IMR-90 (cell line): ENCODE measurements at regions not wholly inside any gene's neighbourhood (a gene's known extent, or its start where the extent isn't known, plus 50 kb on each side); places are given as distances from the start of the nearest gene placed in this dataset.

Experiments used
- ATAC-seq: fragments of 200-7000 bp; cut with Tn5 transposase; 2 replicates; pipeline ENCODE4 v1.9.1; 2020; ENCODE audit warnings: low read depth, mild to moderate bottlenecking, moderate library complexity
- BruUV-seq: library from RNA; stranded (reverse); fragments of 400-500 nt; replicated peaks from 2 replicates; lab custom pipeline; 2021; lab: Mats Ljungman, UMichigan
- CTCF ChIA-PET: fragments of 300-600 bp; formaldehyde crosslinking; extraction: SDS; loops from one replicate; lab custom pipeline; 2021; ENCODE audit warnings: antibody characterized with exemption; lab: Yijun Ruan, JAX
- POLR2A ChIA-PET: fragments of 300-600 bp; sonication (Branson Sonifier 250); formaldehyde crosslinking; loops from one replicate; lab custom pipeline; 2022; ENCODE audit warnings: antibody characterized with exemption; ENCODE audit not compliant: unreplicated experiment; lab: Charles Lee
- DNase-seq: peaks from one replicate; pipeline ENCODE4 v3.0.0; 2013
- H2AFZ ChIP-seq: replicated peaks from 2 replicates; pipeline ENCODE3; 2013; ENCODE audit warnings: low read length, mild to moderate bottlenecking; ENCODE audit not compliant: poor library complexity
- H2AK5ac ChIP-seq: 2 replicates; pipeline ENCODE4 v1.6.1; 2013; ENCODE audit warnings: low read depth, low read length, inconsistent platforms
- H2AK9ac ChIP-seq: replicated peaks from 2 replicates; pipeline ENCODE3; 2013; ENCODE audit warnings: mild to moderate bottlenecking, low read depth, low read length, moderate library complexity; ENCODE audit not compliant: poor library complexity
- H2BK120ac ChIP-seq: 2 replicates; pipeline ENCODE4 v1.6.1; 2013; ENCODE audit warnings: low read depth, low read length, inconsistent platforms
- H2BK15ac ChIP-seq: 3 replicates; pipeline ENCODE4 v1.6.1; 2013; ENCODE audit warnings: low read depth, low read length, inconsistent platforms
- H2BK20ac ChIP-seq: 2 replicates; pipeline ENCODE4 v1.6.1; 2013; ENCODE audit warnings: low read depth, mild to moderate bottlenecking, inconsistent platforms, low read length, moderate library complexity
- H2BK5ac ChIP-seq: 2 replicates; pipeline ENCODE4 v1.6.1; 2013; ENCODE audit warnings: mild to moderate bottlenecking, low read depth, low read length, inconsistent platforms; ENCODE audit not compliant: poor library complexity, severe bottlenecking
- H3K14ac ChIP-seq: replicated peaks from 2 replicates; pipeline ENCODE4 v1.6.1; 2013; ENCODE audit warnings: low read depth, low read length, inconsistent platforms
- H3K18ac ChIP-seq: 2 replicates; pipeline ENCODE4 v1.6.1; 2013; ENCODE audit warnings: low read depth, low read length, control low read depth
- H3K23ac ChIP-seq: 2 replicates; pipeline ENCODE4 v1.6.1; 2013; ENCODE audit warnings: low read depth, low read length, inconsistent platforms
- H3K27ac ChIP-seq: 2 replicates; pipeline ENCODE4 v1.5.1; 2013; ENCODE audit warnings: mild to moderate bottlenecking, control low read depth, low read length; ENCODE audit not compliant: insufficient read depth
- H3K27me3 ChIP-seq: 2 replicates; pipeline ENCODE4 v1.6.1; 2013; ENCODE audit warnings: low read length; ENCODE audit not compliant: control insufficient read depth, insufficient read depth
- H3K36me3 ChIP-seq: 2 replicates; pipeline ENCODE4 v1.6.1; 2013; ENCODE audit warnings: low read length, mixed read lengths; ENCODE audit not compliant: control insufficient read depth, insufficient read depth
- H3K4ac ChIP-seq: 2 replicates; pipeline ENCODE4 v1.6.1; 2013; ENCODE audit warnings: low read depth, low read length, inconsistent platforms
- H3K4me1 ChIP-seq: 2 replicates; pipeline ENCODE4 v1.6.1; 2013; ENCODE audit warnings: low read length, mixed read lengths; ENCODE audit not compliant: control insufficient read depth, insufficient read depth
- H3K4me2 ChIP-seq: 2 replicates; pipeline ENCODE4 v1.6.1; 2013; ENCODE audit warnings: low read depth, mild to moderate bottlenecking, control low read depth, low read length, moderate library complexity
- H3K4me3 ChIP-seq: 2 replicates; pipeline ENCODE4 v1.5.1; 2013; ENCODE audit warnings: low read depth, mild to moderate bottlenecking, control low read depth, low read length, moderate library complexity; ENCODE audit not compliant: insufficient read depth
- H3K56ac ChIP-seq: 2 replicates; pipeline ENCODE4 v1.6.1; 2013; ENCODE audit warnings: low read length, inconsistent platforms; ENCODE audit not compliant: insufficient read depth; ENCODE audit errors: extremely low read depth
- H3K79me1 ChIP-seq, 2 experiments: 2 replicates each; pipeline ENCODE4 v1.6.1; 2013; ENCODE audit warnings: low read length in 2 of 2, inconsistent platforms in 1 of 2, low read depth in 1 of 2
- H3K9ac ChIP-seq: 2 replicates; pipeline ENCODE4 v1.6.1; 2013; ENCODE audit warnings: low read depth, low read length, control low read depth
- H3K9me1 ChIP-seq: 2 replicates; pipeline ENCODE4 v1.6.1; 2013; ENCODE audit warnings: low read length, inconsistent platforms; ENCODE audit not compliant: insufficient read depth
- H3K9me3 ChIP-seq: 2 replicates; pipeline ENCODE4 v1.6.1; 2013; ENCODE audit warnings: low read length; ENCODE audit not compliant: control insufficient read depth, insufficient read depth
- H4K20me1 ChIP-seq: 2 replicates; pipeline ENCODE4 v1.6.1; 2013; ENCODE audit warnings: low read length, inconsistent platforms; ENCODE audit not compliant: insufficient read depth
- H4K5ac ChIP-seq: 2 replicates; pipeline ENCODE4 v1.6.1; 2013; ENCODE audit warnings: mild to moderate bottlenecking, low read depth, low read length, control low read depth
- H4K8ac ChIP-seq, 2 experiments: 2 replicates each; pipeline ENCODE4 v1.6.1; 2013; ENCODE audit warnings: low read depth in 2 of 2, low read length in 2 of 2, control low read depth in 1 of 2, inconsistent platforms in 1 of 2
- H4K91ac ChIP-seq: 2 replicates; pipeline ENCODE4 v1.6.1; 2013; ENCODE audit warnings: low read depth, low read length, inconsistent platforms; ENCODE audit not compliant: insufficient read depth
- BHLHE40 ChIP-seq: fragments of 150-350 bp; IDR thresholded peaks from 2 replicates; pipeline ENCODE4 v1.6.1; 2016; ENCODE audit warnings: mild to moderate bottlenecking, low read depth, low read length
- CHD1 ChIP-seq: IDR thresholded peaks from 2 replicates; pipeline ENCODE4 v1.6.1; 2012; ENCODE audit warnings: low read depth, low read length, improper control_type of control experiment
- FOS ChIP-seq: fragments of 150-350 bp; IDR thresholded peaks from 2 replicates; pipeline ENCODE4 v1.6.1; 2016; ENCODE audit warnings: low read depth, low read length
- MXI1 ChIP-seq: IDR thresholded peaks from 2 replicates; pipeline ENCODE4 v1.6.1; 2012; ENCODE audit warnings: low read depth, mild to moderate bottlenecking, low read length, moderate library complexity, borderline replicate concordance
- POLR2A ChIP-seq: IDR thresholded peaks from 2 replicates; pipeline ENCODE4 v1.6.1; 2012; ENCODE audit warnings: mild to moderate bottlenecking, low read depth, low read length
- RAD21 ChIP-seq: IDR thresholded peaks from 2 replicates; pipeline ENCODE4 v1.6.1; 2012; ENCODE audit warnings: low read length, improper control_type of control experiment
- RFX5 ChIP-seq: IDR thresholded peaks from 2 replicates; pipeline ENCODE4 v1.8.0; 2012; ENCODE audit warnings: low read depth, mild to moderate bottlenecking, low read length, moderate library complexity
- SMC3 ChIP-seq: fragments of 150-350 bp; IDR thresholded peaks from 2 replicates; pipeline ENCODE4 v1.6.1; 2016; ENCODE audit warnings: low read depth, mild to moderate bottlenecking, antibody characterized with exemption, low read length, moderate library complexity
- WGBS, 2 experiments: methylation state at CpG; one replicate each; pipeline versions ENCODE4 v1.1.5 to v1.1.7; 2013; ENCODE audit warnings: missing lambda C conversion rate in 2 of 2; ENCODE audit not compliant: insufficient read length in 1 of 2; ENCODE audit errors: extremely low coverage in 2 of 2; 5-methylcytosine and 5-hydroxymethylcytosine counted together
- dilution Hi-C: fragments of 300-500 bp; cut with HindIII; formaldehyde crosslinking; loops from one replicate; pipeline ENCODE4 v1.14.3; 2018; ENCODE audit warnings: low sequenced_read_pairs; ENCODE audit not compliant: unreplicated experiment
- in situ Hi-C: fragments of 300-500 bp; cut with MboI; formaldehyde crosslinking; loops from 3 replicates; pipeline ENCODE4 v1.14.3; 2019; ENCODE audit warnings: low sequenced_read_pairs, inconsistent platforms, mixed read lengths
- intact Hi-C: fragments of 100-400 bp; cut with micrococcal nuclease; formaldehyde crosslinking; loops from 2 replicates; pipeline ENCODE4 v1.10.0; 2022
- TF ChIP-seq, protein P1 (sequence below): conservative IDR thresholded peaks from 2 replicates; pipeline ENCODE4 v1.5.1; 2012; ENCODE audit warnings: mild to moderate bottlenecking, low read depth, low read length, improper control_type of control experiment

DNA sequence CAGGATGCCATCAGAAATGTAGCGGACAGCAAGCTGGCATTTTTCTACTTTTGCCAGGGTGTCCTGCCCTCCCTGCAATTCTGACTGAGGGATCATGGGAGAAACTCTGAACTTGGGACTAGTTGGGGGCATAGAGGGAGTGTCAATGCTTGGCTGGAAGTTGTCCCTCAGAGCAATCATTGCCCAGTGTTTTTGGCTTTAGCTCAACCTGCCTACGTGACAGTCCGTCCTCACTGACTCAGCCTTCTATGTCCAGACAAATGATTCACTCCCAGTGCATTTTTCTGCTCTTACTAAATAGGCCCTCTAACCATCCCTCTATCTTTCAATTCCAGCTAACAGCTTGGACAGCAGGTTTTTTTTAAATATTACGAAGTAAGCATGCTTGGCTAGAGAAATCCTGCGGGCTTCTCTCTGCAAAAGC lies 627.4 kb downstream of the TLR4 start:
- DNase-seq (no peak), ATAC-seq (no peak)
- Histone ChIP-seq H4K20me1 (no peaks in the 10 kb centered on the region), H4K5ac (no peak overlapping the region), H3K4me2 (no peak overlapping the region), H3K9ac (no peak overlapping the region), H3K27me3 (no peaks in the 10 kb centered on the region), H3K23ac (no peak overlapping the region), H2AK5ac (no peak overlapping the region), H2BK120ac (no peak overlapping the region), H4K8ac (no peak overlapping the region), H3K4me1 (no peaks in the 10 kb centered on the region), H3K4me3 (no peak overlapping the region), H4K91ac (no peak overlapping the region), H3K27ac (no peak overlapping the region), H2AFZ (no peak overlapping the region), H3K9me1 (no peaks in the 10 kb centered on the region), H3K56ac (no peak overlapping the region), H2BK5ac (no peak overlapping the region), H2BK15ac (no peak overlapping the region), H3K9me3 (peaks cover 8% of the 10 kb centered on the region), H3K14ac (no peak overlapping the region), H3K36me3 (no peaks in the 10 kb centered on the region), H3K4ac (no peak overlapping the region), H3K79me1 (no peaks in the 10 kb centered on the region), H2AK9ac (no peak overlapping the region), H2BK20ac (no peak overlapping the region), H3K18ac (no peak overlapping the region)
- intact Hi-C loops, result no loop called here
- dilution Hi-C loops, result no loop called here
- 60% methylated on average over 1 of the region's 5 CpGs; no CpG with 5 or more reads in 1 of the 2 experiments for WGBS, 2 experiments
- no TSS peak for BruUV-seq
- TF ChIP-seq FOS (no peak), POLR2A (no peak), RFX5 (no peak), BHLHE40 (no peak), MXI1 (no peak), RAD21 (no peak), CHD1 (no peak), SMC3 (no peak)
- TF ChIP-seq, protein P1, sequence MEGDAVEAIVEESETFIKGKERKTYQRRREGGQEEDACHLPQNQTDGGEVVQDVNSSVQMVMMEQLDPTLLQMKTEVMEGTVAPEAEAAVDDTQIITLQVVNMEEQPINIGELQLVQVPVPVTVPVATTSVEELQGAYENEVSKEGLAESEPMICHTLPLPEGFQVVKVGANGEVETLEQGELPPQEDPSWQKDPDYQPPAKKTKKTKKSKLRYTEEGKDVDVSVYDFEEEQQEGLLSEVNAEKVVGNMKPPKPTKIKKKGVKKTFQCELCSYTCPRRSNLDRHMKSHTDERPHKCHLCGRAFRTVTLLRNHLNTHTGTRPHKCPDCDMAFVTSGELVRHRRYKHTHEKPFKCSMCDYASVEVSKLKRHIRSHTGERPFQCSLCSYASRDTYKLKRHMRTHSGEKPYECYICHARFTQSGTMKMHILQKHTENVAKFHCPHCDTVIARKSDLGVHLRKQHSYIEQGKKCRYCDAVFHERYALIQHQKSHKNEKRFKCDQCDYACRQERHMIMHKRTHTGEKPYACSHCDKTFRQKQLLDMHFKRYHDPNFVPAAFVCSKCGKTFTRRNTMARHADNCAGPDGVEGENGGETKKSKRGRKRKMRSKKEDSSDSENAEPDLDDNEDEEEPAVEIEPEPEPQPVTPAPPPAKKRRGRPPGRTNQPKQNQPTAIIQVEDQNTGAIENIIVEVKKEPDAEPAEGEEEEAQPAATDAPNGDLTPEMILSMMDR, result no peak
- CTCF ChIA-PET, result no interaction called here
- POLR2A ChIA-PET, result no interaction called here
- in situ Hi-C loops, result no loop called here
